H1 (cell line): ENCODE measurements at regions not wholly inside any gene's neighbourhood (a gene's known extent, or its start where the extent isn't known, plus 50 kb on each side); places are given as distances from the start of the nearest gene placed in this dataset.

Experiments
- CTCF ChIA-PET: fragments of 300-600 bp; sonication (Branson Sonifier 250); formaldehyde crosslinking; loops from one replicate; lab custom pipeline; 2021; ENCODE audit not compliant: partially characterized antibody; lab: Charles Lee
- POLR2A ChIA-PET: fragments of 300-600 bp; sonication (Branson Sonifier 250); formaldehyde crosslinking; loops from one replicate; lab custom pipeline; 2021; ENCODE audit warnings: inconsistent platforms; ENCODE audit not compliant: partially characterized antibody; lab: Charles Lee
- DNase-seq, 2 experiments: peaks; one replicate each; pipeline versions ENCODE4 v3.0.0 to v3.0.0-alpha.2; 2010 to 2022; ENCODE audit warnings: low spot score in 2 of 2, low read depth in 1 of 2, mixed read lengths in 1 of 2
- FAIRE-seq: peaks from 2 replicates; lab custom pipeline; 2011; peaks lifted over from hg19 to GRCh38; lab: Jason Lieb, UNC
- H2AFZ ChIP-seq: 2 replicates; pipeline ENCODE4 v1.8.1; 2012; ENCODE audit warnings: low read length, inconsistent platforms
- H2AK5ac ChIP-seq: 2 replicates; pipeline ENCODE4 v1.6.1; 2013; ENCODE audit warnings: low read depth, low read length
- H2BK120ac ChIP-seq: replicated peaks from 2 replicates; pipeline ENCODE3; 2013; ENCODE audit warnings: low read depth, low read length, inconsistent platforms
- H2BK12ac ChIP-seq: 2 replicates; pipeline ENCODE4 v1.6.1; 2013; ENCODE audit warnings: low read depth, low read length
- H2BK15ac ChIP-seq: 2 replicates; pipeline ENCODE4 v1.6.1; 2013; ENCODE audit warnings: low read length
- H2BK20ac ChIP-seq: 2 replicates; pipeline ENCODE4 v1.6.1; 2013; ENCODE audit warnings: low read length
- H2BK5ac ChIP-seq: 2 replicates; pipeline ENCODE4 v1.6.1; 2013; ENCODE audit warnings: low read depth, low read length
- H3K14ac ChIP-seq: 2 replicates; pipeline ENCODE4 v1.6.1; 2013; ENCODE audit warnings: inconsistent platforms; ENCODE audit not compliant: insufficient read length
- H3K18ac ChIP-seq: 2 replicates; pipeline ENCODE4 v1.6.1; 2013; ENCODE audit warnings: low read length; ENCODE audit errors: extremely low read depth
- H3K23ac ChIP-seq: 2 replicates; pipeline ENCODE4 v1.6.1; 2013; ENCODE audit warnings: inconsistent platforms; ENCODE audit not compliant: insufficient read length
- H3K23me2 ChIP-seq: 2 replicates; pipeline ENCODE4 v1.6.1; 2013; ENCODE audit warnings: low read depth, low read length
- H3K27ac ChIP-seq: 2 replicates; pipeline ENCODE4 v1.6.1; 2011; ENCODE audit warnings: low read depth, low read length, inconsistent platforms
- H3K27me3 ChIP-seq, 4 experiments: replicated peaks in 1 of 4; 1 replicate in 1 of 4; 2 replicates in 3 of 4; pipeline versions ENCODE4 v1.6.1 to v1.8.1; 2011 to 2013; ENCODE audit warnings: low read length in 3 of 4, mild to moderate bottlenecking in 3 of 4, inconsistent platforms in 2 of 4, mixed read lengths in 2 of 4, moderate library complexity in 1 of 4; ENCODE audit not compliant: control insufficient read depth in 3 of 4, insufficient read depth in 3 of 4; ENCODE audit errors: extremely low read depth in 1 of 4
- H3K36me3 ChIP-seq, 4 experiments: 2 replicates each; pipeline versions ENCODE4 v1.6.1 to v1.8.1; 2011 to 2013; ENCODE audit warnings: mild to moderate bottlenecking in 4 of 4, low read length in 3 of 4, moderate library complexity in 2 of 4, control low read depth in 1 of 4, inconsistent platforms in 1 of 4; ENCODE audit not compliant: insufficient read depth in 4 of 4, control insufficient read depth in 2 of 4
- H3K4ac ChIP-seq: replicated peaks from 2 replicates; pipeline ENCODE3; 2013; ENCODE audit warnings: low read length, low read depth, mixed read lengths, inconsistent platforms; ENCODE audit not compliant: insufficient read length
- H3K4me1 ChIP-seq, 4 experiments: replicated peaks in 1 of 4; 1 replicate in 1 of 4; 2 replicates in 3 of 4; pipeline versions ENCODE4 v1.6.1 to v1.8.1; 2011 to 2013; ENCODE audit warnings: low read length in 3 of 4, inconsistent platforms in 2 of 4, mixed read lengths in 1 of 4; ENCODE audit not compliant: insufficient read depth in 4 of 4, control insufficient read depth in 3 of 4
- H3K4me2 ChIP-seq, 2 experiments: 2 replicates each; pipeline versions ENCODE4 v1.6.1 to v1.8.1; 2011 to 2013; ENCODE audit warnings: low read depth in 2 of 2, low read length in 2 of 2, control low read depth in 1 of 2, inconsistent platforms in 1 of 2, mild to moderate bottlenecking in 1 of 2; ENCODE audit not compliant: insufficient read depth in 1 of 2
- H3K4me3 ChIP-seq, 4 experiments: fragments of 200-600, 300-600 bp in 1 of 4; sonication (generic), shearing (Covaris generic), sonication (Bioruptor Twin) in 1 of 4; 2 replicates each; pipeline versions ENCODE4 v1.5.1 to v1.8.1; 2011 to 2016; ENCODE audit warnings: low read length in 4 of 4, low read depth in 3 of 4, control low read depth in 2 of 4, inconsistent platforms in 2 of 4, mild to moderate bottlenecking in 2 of 4, mixed read lengths in 1 of 4, moderate library complexity in 1 of 4; ENCODE audit not compliant: insufficient read depth in 2 of 4; ENCODE audit errors: extremely low read depth in 1 of 4
- H3K56ac ChIP-seq: replicated peaks from 2 replicates; pipeline ENCODE3; 2013; ENCODE audit warnings: low read depth, mild to moderate bottlenecking, mixed read lengths, low read length, inconsistent platforms; ENCODE audit not compliant: insufficient read length
- H3K79me1 ChIP-seq: 2 replicates; pipeline ENCODE4 v1.6.1; 2013; ENCODE audit warnings: low read depth, low read length, control low read depth
- H3K79me2 ChIP-seq, 2 experiments: 2 replicates each; pipeline versions ENCODE4 v1.6.1 to v1.8.1; 2012 to 2013; ENCODE audit warnings: low read length in 2 of 2, mild to moderate bottlenecking in 2 of 2, inconsistent platforms in 1 of 2; ENCODE audit not compliant: insufficient read depth in 2 of 2, control insufficient read depth in 1 of 2
- H3K9ac ChIP-seq, 4 experiments: replicated peaks in 1 of 4; 1 replicate in 1 of 4; 2 replicates in 3 of 4; pipeline versions ENCODE4 v1.6.1 to v1.8.1; 2011 to 2013; ENCODE audit warnings: low read depth in 3 of 4, low read length in 3 of 4, control low read depth in 2 of 4, mild to moderate bottlenecking in 2 of 4, moderate library complexity in 2 of 4, inconsistent platforms in 1 of 4; ENCODE audit errors: extremely low read depth in 1 of 4
- H3K9me3 ChIP-seq, 2 experiments: 2 replicates each; pipeline versions ENCODE4 v1.6.1 to v1.8.1; 2012 to 2013; ENCODE audit warnings: mild to moderate bottlenecking in 2 of 2, moderate library complexity in 2 of 2, control low read depth in 1 of 2, inconsistent platforms in 1 of 2, low read depth in 1 of 2, low read length in 1 of 2, mixed read lengths in 1 of 2; ENCODE audit not compliant: insufficient read depth in 2 of 2
- H4K20me1 ChIP-seq, 2 experiments: replicated peaks in 1 of 2; 2 replicates each; pipeline versions ENCODE3 to v1.8.1; 2011 to 2013; ENCODE audit warnings: inconsistent platforms in 2 of 2, low read length in 2 of 2, mild to moderate bottlenecking in 1 of 2; ENCODE audit not compliant: insufficient read depth in 2 of 2, control insufficient read depth in 1 of 2
- H4K5ac ChIP-seq: 2 replicates; pipeline ENCODE4 v1.6.1; 2013; ENCODE audit warnings: low read length, low read depth, mixed read lengths, inconsistent platforms; ENCODE audit not compliant: insufficient read length
- H4K8ac ChIP-seq: 2 replicates; pipeline ENCODE4 v1.8.0; 2013; ENCODE audit warnings: mild to moderate bottlenecking, moderate library complexity, low read length, inconsistent platforms; ENCODE audit not compliant: insufficient read depth; ENCODE audit errors: extremely low read depth
- H4K91ac ChIP-seq: replicated peaks from 2 replicates; pipeline ENCODE3; 2013; ENCODE audit warnings: low read length, mixed read lengths, inconsistent platforms; ENCODE audit not compliant: insufficient read length
- ASH2L ChIP-seq: fragments of 200-600, 300-600 bp; sonication (generic); IDR thresholded peaks from one replicate; pipeline ENCODE4 v1.7.1; 2017; ENCODE audit warnings: low read length
- BCL11A ChIP-seq, 2 experiments: IDR thresholded peaks; one replicate each; pipeline ENCODE4 v1.6.1; 2011; ENCODE audit warnings: low read depth in 2 of 2, low read length in 2 of 2, mild to moderate bottlenecking in 2 of 2
- JUN ChIP-seq: IDR thresholded peaks from 2 replicates; pipeline ENCODE4 v1.6.1; 2011; ENCODE audit warnings: low read depth, mild to moderate bottlenecking, improper control_type of control experiment, low read length
- POLR2AphosphoS5 ChIP-seq: IDR thresholded peaks from 2 replicates; pipeline ENCODE4 v1.6.1; 2011; ENCODE audit warnings: low read depth, low read length
- POU5F1 ChIP-seq: IDR thresholded peaks from 2 replicates; pipeline ENCODE4 v1.6.1; 2011; ENCODE audit warnings: low read depth, mild to moderate bottlenecking, low read length, moderate library complexity
- RNF2 ChIP-seq: fragments of 200-900, 300-1000 bp; sonication (generic); IDR thresholded peaks from 2 replicates; pipeline ENCODE4 v1.7.1; 2016; ENCODE audit warnings: borderline replicate concordance, low read depth, mild to moderate bottlenecking, antibody characterized with exemption, low read length; ENCODE audit not compliant: poor library complexity, severe bottlenecking; ENCODE audit errors: missing control alignments
- RXRA ChIP-seq: IDR thresholded peaks from 2 replicates; pipeline ENCODE4 v1.6.1; 2011; ENCODE audit warnings: low read depth, mild to moderate bottlenecking, low read length, moderate library complexity; ENCODE audit not compliant: insufficient read depth
- SUZ12 ChIP-seq: fragments of 200-600 bp; sonication (generic); IDR thresholded peaks from 2 replicates; pipeline ENCODE4 v1.6.1; 2012; ENCODE audit warnings: mild to moderate bottlenecking, inconsistent platforms, low read length, moderate library complexity, mixed read lengths
- TCF12 ChIP-seq: IDR thresholded peaks from 2 replicates; pipeline ENCODE4 v1.6.1; 2011; ENCODE audit warnings: low read depth, mild to moderate bottlenecking, low read length
- WGBS, 2 experiments: shearing (Covaris generic) in 1 of 2; methylation state at CpG; one replicate each; pipeline versions ENCODE4 v1.1.6 to v1.1.7; 2013 to 2015; ENCODE audit warnings: low lambda C conversion rate in 2 of 2, mixed read lengths in 2 of 2, inconsistent platforms in 1 of 2, low coverage in 1 of 2, missing lambda C conversion rate in 1 of 2; ENCODE audit not compliant: insufficient replicate concordance in 2 of 2, insufficient coverage in 1 of 2, insufficient read length in 1 of 2; ENCODE audit errors: extremely low coverage in 1 of 2, missing lambda C conversion rate in 1 of 2; 5-methylcytosine and 5-hydroxymethylcytosine counted together
- TF ChIP-seq, protein P1 (sequence below): IDR thresholded peaks from 2 replicates; pipeline ENCODE4 v1.6.1; 2012; ENCODE audit warnings: inconsistent platforms

GRCh38 chr5:3778945-3779344 is 183.3 kb downstream of the IRX1 start:
- H2BK5ac ChIP-seq = no peak overlapping the region
- DNase-seq (no peak), FAIRE-seq (no peak)
- no peak overlapping the region for H3K56ac ChIP-seq
- H2AK5ac ChIP-seq = no peak overlapping the region
- no peak overlapping the region for H2BK15ac ChIP-seq
- ChIA-PET CTCF (interaction anchor here (0.9 to 1.5 kb wide), 5 partner anchors 8 to 547 kb away, joined by 3 read pairs; no protein-coding TSS in a partner anchor), POLR2A (no interaction called here)
- H3K4me3 ChIP-seq = no peak overlapping the region
- 85% methylated on average over 2 of the region's 2 CpGs; no CpG with 5 or more reads in 1 of the 2 experiments for WGBS, 2 experiments
- H2AFZ ChIP-seq = no peak overlapping the region
- no peak overlapping the region for H3K27ac ChIP-seq
- no peaks in the 10 kb centered on the region for H3K36me3 ChIP-seq
- H3K9me3 ChIP-seq = no peaks in the 10 kb centered on the region
- H3K14ac ChIP-seq = no peak overlapping the region
- no peaks in the 10 kb centered on the region for H3K23me2 ChIP-seq
- H3K27me3 ChIP-seq = no peaks in the 10 kb centered on the region
- H2BK12ac ChIP-seq = no peak overlapping the region
- no peak overlapping the region for H3K4me2 ChIP-seq
- no peak overlapping the region for H3K9ac ChIP-seq
- peaks cover 0 to 12% (median 6%) of the 10 kb centered on the region in 4 experiments; a peak in 5 of 7 replicates for H3K4me1 ChIP-seq
- no peaks in the 10 kb centered on the region for H3K79me2 ChIP-seq
- no peaks in the 10 kb centered on the region for H3K79me1 ChIP-seq
- no peak overlapping the region for H2BK120ac ChIP-seq
- H4K5ac ChIP-seq = no peak overlapping the region
- no peak overlapping the region for H3K4ac ChIP-seq
- no peak for TF ChIP-seq TCF12
- no peak for TF ChIP-seq SUZ12
- no peak for TF ChIP-seq RNF2
- TF ChIP-seq POU5F1 = no peak
- TF ChIP-seq, protein P1, sequence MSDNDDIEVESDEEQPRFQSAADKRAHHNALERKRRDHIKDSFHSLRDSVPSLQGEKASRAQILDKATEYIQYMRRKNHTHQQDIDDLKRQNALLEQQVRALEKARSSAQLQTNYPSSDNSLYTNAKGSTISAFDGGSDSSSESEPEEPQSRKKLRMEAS = no peak
- TF ChIP-seq RXRA = no peak
- no peak for TF ChIP-seq POLR2AphosphoS5
- no peak for TF ChIP-seq ASH2L
- no peak for TF ChIP-seq BCL11A (IDR thresholded peaks at IDR 0.05; ENCODE audit: low read depth in 2 of 2, low read length in 2 of 2)
- no peak for TF ChIP-seq JUN
- H4K91ac ChIP-seq = no peak overlapping the region
- no peak overlapping the region for H4K8ac ChIP-seq
- H3K23ac ChIP-seq = no peak overlapping the region
- peak overlapping the region; percentile 9; the same call in 1 of the 2 replicates for H2BK20ac ChIP-seq
- H3K18ac ChIP-seq = no peak overlapping the region
- no peaks in the 10 kb centered on the region for H4K20me1 ChIP-seq
